ENCODE measurements at regions not wholly inside any gene's neighbourhood (a gene's known extent, or its start where the extent isn't known, plus 50 kb on each side); places are given as distances from the start of the nearest gene placed in this dataset.

- no peak overlapping the region for H2AFZ ChIP-seq (ENCODE audit: insufficient read depth, low read depth, low read length, poor library complexity, severe bottlenecking)
- no peak for TF ChIP-seq CTCF (IDR thresholded peaks at IDR 0.05)
- H3K4me2 ChIP-seq (replicated peaks; ENCODE audit: extremely low read depth, low read length, poor library complexity, severe bottlenecking): no peak overlapping the region
- H3K4me1 Mint-ChIP-seq: no peaks in the 10 kb centered on the region
- no peak overlapping the region for H3K4me3 ChIP-seq (replicated peaks in 1 of 3; ENCODE audit: low read depth in 2 of 3, low read length in 3 of 3)
- no peak overlapping the region for H3K27ac ChIP-seq (ENCODE audit: low read depth in 1 of 2, low read length in 2 of 2)
- no peak overlapping the region for H3K27ac Mint-ChIP-seq
- H3K79me2 ChIP-seq (ENCODE audit: insufficient read depth, low read length): no peaks in the 10 kb centered on the region
- peaks cover 3 to 20% (median 7%) of the 10 kb centered on the region in 3 donors for H3K27me3 Mint-ChIP-seq (ENCODE audit: low read depth in 3 of 3)
- H3K27me3 ChIP-seq (ENCODE audit: control insufficient read depth in 2 of 2, insufficient read depth in 2 of 2, low read length in 2 of 2): no peaks in the 10 kb centered on the region
- no peak overlapping the region for H3K4me3 Mint-ChIP-seq
- no peak for DNase-seq
- intact Hi-C loops (cut with micrococcal nuclease): no loop called here
- H3K9me3 ChIP-seq (replicated peaks in 1 of 2; ENCODE audit: control insufficient read depth in 1 of 2, insufficient read depth in 1 of 2, low read length in 2 of 2): no peaks in the 10 kb centered on the region
- WGBS (ENCODE audit: insufficient coverage): 84% methylated on average over 4 of the region's 4 CpGs
- no peaks in the 10 kb centered on the region for H3K36me3 ChIP-seq (replicated peaks in 1 of 2; ENCODE audit: control insufficient read depth in 1 of 2, insufficient read depth in 2 of 2, low read length in 2 of 2)
- no peak overlapping the region for H3K9ac ChIP-seq (ENCODE audit: insufficient read depth, low read length, poor library complexity, severe bottlenecking)
- no peaks in the 10 kb centered on the region for H3K36me3 Mint-ChIP-seq
- H3K9me3 Mint-ChIP-seq: peaks cover 0 to 6% (median 0%) of the 10 kb centered on the region in 7 donors
- no peaks in the 10 kb centered on the region for H3K4me1 ChIP-seq (ENCODE audit: control insufficient read depth in 1 of 2, insufficient read depth in 2 of 2, low read length in 2 of 2)
- H4K20me1 ChIP-seq (ENCODE audit: insufficient read depth, low read length): no peaks in the 10 kb centered on the region
Measured at GRCh38 chr20:52372169-52372568, 180.6 kb upstream of the ZFP64 start.

- H3K36me3 Mint-ChIP-seq: no peaks in the 10 kb centered on the region
- no peaks in the 10 kb centered on the region for H3K4me1 Mint-ChIP-seq
- Histone ChIP-seq H3K4me3 (replicated peaks in 1 of 3; ENCODE audit: low read depth in 2 of 3, low read length in 3 of 3) (no peak overlapping the region), H3K79me2 (ENCODE audit: insufficient read depth, low read length) (no peaks in the 10 kb centered on the region), H3K4me1 (ENCODE audit: control insufficient read depth in 1 of 2, insufficient read depth in 2 of 2, low read length in 2 of 2) (no peaks in the 10 kb centered on the region), H3K27me3 (ENCODE audit: control insufficient read depth in 2 of 2, insufficient read depth in 2 of 2, low read length in 2 of 2) (no peaks in the 10 kb centered on the region), H3K4me2 (replicated peaks; ENCODE audit: extremely low read depth, low read length, poor library complexity, severe bottlenecking) (no peak overlapping the region), H3K36me3 (replicated peaks in 1 of 2; ENCODE audit: control insufficient read depth in 1 of 2, insufficient read depth in 2 of 2, low read length in 2 of 2) (no peaks in the 10 kb centered on the region), H3K9me3 (replicated peaks in 1 of 2; ENCODE audit: control insufficient read depth in 1 of 2, insufficient read depth in 1 of 2, low read length in 2 of 2) (no peaks in the 10 kb centered on the region), H3K27ac (ENCODE audit: low read depth in 1 of 2, low read length in 2 of 2) (no peak overlapping the region), H3K9ac (ENCODE audit: insufficient read depth, low read length, poor library complexity, severe bottlenecking) (no peak overlapping the region), H2AFZ (ENCODE audit: insufficient read depth, low read depth, low read length, poor library complexity, severe bottlenecking) (no peak overlapping the region), H4K20me1 (ENCODE audit: insufficient read depth, low read length) (no peaks in the 10 kb centered on the region)
- DNase-seq: no peak
- TF ChIP-seq CTCF (IDR thresholded peaks at IDR 0.05): no peak
- WGBS (ENCODE audit: insufficient coverage): 40% methylated on average over 1 of the region's 7 CpGs
- H3K27me3 Mint-ChIP-seq (ENCODE audit: low read depth in 3 of 3): peaks cover 2 to 10% (median 3%) of the 10 kb centered on the region in 3 donors
- intact Hi-C loops (cut with micrococcal nuclease): no loop called here
- peaks cover 0 to 4% (median 2%) of the 10 kb centered on the region in 7 donors for H3K9me3 Mint-ChIP-seq
- H3K4me3 Mint-ChIP-seq: no peak overlapping the region
- H3K27ac Mint-ChIP-seq: no peak overlapping the region
Measured at GRCh38 chr20:52365688-52366087, 174.1 kb upstream of the ZFP64 start.

Data from CD14-positive monocyte (primary cell).